Activated CD4-positive, alpha-beta T cell treated with anti-CD3 and anti-CD28 coated beads, Interleukin-2, amount 10 ng/mL, durations not matched to agents 24 days and 14 days (primary cell): ENCODE measurements at regions not wholly inside any gene's neighbourhood (a gene's known extent, or its start where the extent isn't known, plus 50 kb on each side); places are given as distances from the start of the nearest gene placed in this dataset.

ENCODE experiments used
- DNase-seq: peaks from one replicate; pipeline ENCODE4 v3.0.0; 2022
- H3K27ac Mint-ChIP-seq: one replicate; pipeline ENCODE4 v1.8.0; 2022; ENCODE audit warnings: mild to moderate bottlenecking, mixed read lengths
- H3K27me3 Mint-ChIP-seq: one replicate; pipeline ENCODE4 v1.8.0; 2022; ENCODE audit warnings: mixed read lengths
- H3K36me3 Mint-ChIP-seq: one replicate; pipeline ENCODE4 v1.8.0; 2022; ENCODE audit warnings: low read depth, mild to moderate bottlenecking, mixed read lengths
- H3K4me1 Mint-ChIP-seq: one replicate; pipeline ENCODE4 v1.8.0; 2021; ENCODE audit warnings: mixed read lengths
- H3K4me3 Mint-ChIP-seq: one replicate; pipeline ENCODE4 v1.8.0; 2022; ENCODE audit warnings: mild to moderate bottlenecking, moderate library complexity, mixed read lengths
- H3K9me3 Mint-ChIP-seq: one replicate; pipeline ENCODE4 v1.8.0; 2021; ENCODE audit warnings: mixed read lengths
- intact Hi-C: fragments of 100-400 bp; cut with micrococcal nuclease; formaldehyde crosslinking; loops from one replicate; pipeline ENCODE4 v1.15.1; 2023

- intact Hi-C loops: no loop called here
- Mint-ChIP-seq H3K4me1 (no peaks in the 10 kb centered on the region), H3K9me3 (no peaks in the 10 kb centered on the region), H3K4me3 (no peak overlapping the region), H3K27ac (no peak overlapping the region), H3K27me3 (peaks cover 5% of the 10 kb centered on the region), H3K36me3 (no peaks in the 10 kb centered on the region)
- no peak for DNase-seq
These were observed 53.1 kb upstream of the STK39 start for GRCh38 chr2:168300460-168300859.

- Mint-ChIP-seq H3K9me3 (peaks cover 10% of the 10 kb centered on the region), H3K27ac (no peak overlapping the region), H3K27me3 (peaks cover 3% of the 10 kb centered on the region), H3K36me3 (no peaks in the 10 kb centered on the region), H3K4me3 (no peak overlapping the region), H3K4me1 (no peaks in the 10 kb centered on the region)
- DNase-seq: no peak
- intact Hi-C loops: no loop called here
These were observed 56.8 kb upstream of the STK39 start for GRCh38 chr2:168304024-168304681.

- H3K27ac Mint-ChIP-seq: no peak overlapping the region
- DNase-seq: no peak
- H3K9me3 Mint-ChIP-seq: peaks cover 15% of the 10 kb centered on the region
These were observed 60.0 kb upstream of the STK39 start for GRCh38 chr2:168307379-168307778.

GRCh38 chr2:168310580-168310979 is 63.2 kb upstream of the STK39 start:
- intact Hi-C loops: no loop called here
- H3K4me3 Mint-ChIP-seq: no peak overlapping the region
- H3K9me3 Mint-ChIP-seq: peaks cover 15% of the 10 kb centered on the region
- no peaks in the 10 kb centered on the region for H3K36me3 Mint-ChIP-seq
- no peak overlapping the region for H3K27ac Mint-ChIP-seq
- no peaks in the 10 kb centered on the region for H3K4me1 Mint-ChIP-seq
- H3K27me3 Mint-ChIP-seq: no peaks in the 10 kb centered on the region
- DNase-seq: no peak

More at GRCh38 chr2:168307379-168307778, 60.0 kb upstream of the STK39 start:
- intact Hi-C loops: no loop called here
- no peaks in the 10 kb centered on the region for H3K36me3 Mint-ChIP-seq
- H3K4me3 Mint-ChIP-seq: no peak overlapping the region
- peaks cover 1% of the 10 kb centered on the region for H3K27me3 Mint-ChIP-seq
- H3K4me1 Mint-ChIP-seq: no peaks in the 10 kb centered on the region

- peaks cover 10% of the 10 kb centered on the region for H3K9me3 Mint-ChIP-seq
- intact Hi-C loops: no loop called here
These were observed 64.0 kb upstream of the STK39 start for GRCh38 chr2:168311261-168311910.

GRCh38 chr2:168312036-168312822 is 64.8 kb upstream of the STK39 start:
- intact Hi-C loops: no loop called here
- Mint-ChIP-seq H3K27ac (no peak overlapping the region), H3K27me3 (no peaks in the 10 kb centered on the region), H3K36me3 (no peaks in the 10 kb centered on the region), H3K4me3 (no peak overlapping the region), H3K4me1 (no peaks in the 10 kb centered on the region), H3K9me3 (peaks cover 10% of the 10 kb centered on the region)
- DNase-seq: no peak

More at GRCh38 chr2:168311261-168311910, 64.0 kb upstream of the STK39 start:
- H3K4me3 Mint-ChIP-seq: no peak overlapping the region
- no peaks in the 10 kb centered on the region for H3K36me3 Mint-ChIP-seq
- no peak overlapping the region for H3K27ac Mint-ChIP-seq
- H3K4me1 Mint-ChIP-seq: no peaks in the 10 kb centered on the region
- DNase-seq: no peak
- no peaks in the 10 kb centered on the region for H3K27me3 Mint-ChIP-seq

- Mint-ChIP-seq H3K9me3 (peaks cover 5% of the 10 kb centered on the region), H3K4me1 (no peaks in the 10 kb centered on the region), H3K27me3 (no peaks in the 10 kb centered on the region), H3K27ac (no peak overlapping the region), H3K36me3 (no peaks in the 10 kb centered on the region), H3K4me3 (no peak overlapping the region)
- intact Hi-C loops: no loop called here
- no peak for DNase-seq
These were observed 66.8 kb upstream of the STK39 start for GRCh38 chr2:168314236-168314635.

- DNase-seq: no peak
- Mint-ChIP-seq H3K27ac (no peak overlapping the region), H3K27me3 (no peaks in the 10 kb centered on the region), H3K36me3 (no peaks in the 10 kb centered on the region), H3K4me1 (no peaks in the 10 kb centered on the region), H3K9me3 (no peaks in the 10 kb centered on the region), H3K4me3 (no peak overlapping the region)
- intact Hi-C loops: no loop called here
These were observed 68.1 kb upstream of the STK39 start for GRCh38 chr2:168315331-168316072.

GRCh38 chr2:168316073-168316440 is 68.7 kb upstream of the STK39 start:
- Mint-ChIP-seq H3K9me3 (no peaks in the 10 kb centered on the region), H3K27ac (no peak overlapping the region), H3K4me3 (no peak overlapping the region), H3K36me3 (no peaks in the 10 kb centered on the region), H3K27me3 (no peaks in the 10 kb centered on the region), H3K4me1 (no peaks in the 10 kb centered on the region)
- no peak for DNase-seq
- intact Hi-C loops: no loop called here

- H3K4me1 Mint-ChIP-seq: peaks cover under 1% of the 10 kb centered on the region
- H3K9me3 Mint-ChIP-seq: no peaks in the 10 kb centered on the region
- no peak overlapping the region for H3K4me3 Mint-ChIP-seq
- intact Hi-C loops: no loop called here
- no peak overlapping the region for H3K27ac Mint-ChIP-seq
- no peaks in the 10 kb centered on the region for H3K36me3 Mint-ChIP-seq
- H3K27me3 Mint-ChIP-seq: peaks cover 1% of the 10 kb centered on the region
- no peak for DNase-seq
These were observed 69.9 kb upstream of the STK39 start for GRCh38 chr2:168317282-168317681.

GRCh38 chr2:168320267-168320666 is 72.9 kb upstream of the STK39 start:
- no peak for DNase-seq
- Mint-ChIP-seq H3K9me3 (peaks cover 4% of the 10 kb centered on the region), H3K4me1 (peaks cover 2% of the 10 kb centered on the region), H3K36me3 (no peaks in the 10 kb centered on the region), H3K4me3 (no peak overlapping the region), H3K27me3 (peaks cover 12% of the 10 kb centered on the region), H3K27ac (no peak overlapping the region)
- intact Hi-C loops: no loop called here

- intact Hi-C loops: no loop called here
- no peaks in the 10 kb centered on the region for H3K36me3 Mint-ChIP-seq
These were observed 75.1 kb upstream of the STK39 start for GRCh38 chr2:168322325-168323007.

GRCh38 chr2:168323529-168324021 is 76.2 kb upstream of the STK39 start:
- Mint-ChIP-seq H3K9me3 (peaks cover 15% of the 10 kb centered on the region), H3K36me3 (no peaks in the 10 kb centered on the region), H3K4me1 (peaks cover 2% of the 10 kb centered on the region), H3K4me3 (no peak overlapping the region), H3K27ac (no peak overlapping the region), H3K27me3 (peaks cover 12% of the 10 kb centered on the region)
- no peak for DNase-seq
- intact Hi-C loops: no loop called here

More at GRCh38 chr2:168322325-168323007, 75.1 kb upstream of the STK39 start:
- Mint-ChIP-seq H3K27me3 (peaks cover 12% of the 10 kb centered on the region), H3K4me1 (peaks cover 2% of the 10 kb centered on the region), H3K9me3 (peaks cover 11% of the 10 kb centered on the region), H3K27ac (no peak overlapping the region), H3K4me3 (no peak overlapping the region)
- no peak for DNase-seq
